A172 (cell line): ENCODE measurements at regions not wholly inside any gene's neighbourhood (a gene's known extent, or its start where the extent isn't known, plus 50 kb on each side); places are given as distances from the start of the nearest gene placed in this dataset.

Experiments used
- DNase-seq: peaks from one replicate; pipeline ENCODE4 v3.0.0-alpha.2; 2015; ENCODE audit warnings: low spot score

GRCh38 chr13:80408270-80408669 is 67.3 kb upstream of the SPRY2 start:
- no peak for DNase-seq

GRCh38 chr13:80400865-80401426 is 60.0 kb upstream of the SPRY2 start:
- DNase-seq: no peak

GRCh38 chr13:80400164-80400864 is 59.4 kb upstream of the SPRY2 start:
- DNase-seq: no peak

- DNase-seq: no peak
Measured at GRCh38 chr13:80399340-80400163, 58.6 kb upstream of the SPRY2 start.
